Activated CD4-positive, alpha-beta T cell treated with anti-CD3 and anti-CD28 coated beads, Interleukin-2, Interleukin-6, amounts not matched to agents 100 ng/mL and 50 ng/mL, durations not matched to agents 16 hours and 8 hours (primary cell): ENCODE measurements at regions not wholly inside any gene's neighbourhood (a gene's known extent, or its start where the extent isn't known, plus 50 kb on each side); places are given as distances from the start of the nearest gene placed in this dataset.

Experiments
- DNase-seq: peaks from one replicate; pipeline ENCODE4 v3.0.0-alpha.2; 2020

GRCh38 chr10:131843881-131844284 is 56.9 kb upstream of the PPP2R2D start:
- DNase-seq, result no peak

GRCh38 chr10:131844529-131845084 is 56.2 kb upstream of the PPP2R2D start:
- no peak for DNase-seq

DNA sequence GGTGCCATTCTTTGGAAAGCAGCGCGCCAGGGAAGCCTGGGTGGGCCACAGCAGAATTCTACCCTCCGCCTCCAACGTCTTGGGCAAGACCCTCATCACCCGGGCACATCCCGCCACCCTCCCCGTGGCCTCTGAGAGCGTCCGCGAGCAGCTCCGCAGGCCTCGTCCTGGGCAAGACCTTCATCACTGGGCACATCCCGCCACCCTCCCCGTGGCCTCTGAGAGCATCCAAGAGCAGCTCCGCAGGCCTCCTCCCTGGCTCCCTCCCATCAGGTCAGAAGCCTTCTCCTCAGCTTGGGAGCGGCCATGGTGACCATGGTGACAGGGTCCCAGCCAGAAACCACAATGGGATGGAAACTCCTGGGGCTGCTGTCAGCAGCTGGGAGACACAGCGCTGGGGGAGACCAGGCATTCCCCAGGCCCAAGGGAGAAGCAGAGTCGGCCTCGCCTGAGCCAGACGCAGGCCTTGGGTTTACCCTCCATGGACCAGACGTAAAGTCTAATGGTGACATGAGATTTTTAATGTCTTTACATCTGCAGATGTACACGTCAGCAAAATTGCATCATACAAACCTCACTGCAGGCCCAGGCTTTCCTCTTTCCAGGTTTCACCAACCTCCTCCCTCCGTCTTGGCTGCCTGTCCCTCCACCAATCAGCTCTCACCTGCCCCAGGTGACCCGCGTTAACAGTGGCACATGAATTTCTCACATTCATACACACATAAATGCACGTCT is 55.1 kb upstream of the PPP2R2D start:
- no peak for DNase-seq

DNA sequence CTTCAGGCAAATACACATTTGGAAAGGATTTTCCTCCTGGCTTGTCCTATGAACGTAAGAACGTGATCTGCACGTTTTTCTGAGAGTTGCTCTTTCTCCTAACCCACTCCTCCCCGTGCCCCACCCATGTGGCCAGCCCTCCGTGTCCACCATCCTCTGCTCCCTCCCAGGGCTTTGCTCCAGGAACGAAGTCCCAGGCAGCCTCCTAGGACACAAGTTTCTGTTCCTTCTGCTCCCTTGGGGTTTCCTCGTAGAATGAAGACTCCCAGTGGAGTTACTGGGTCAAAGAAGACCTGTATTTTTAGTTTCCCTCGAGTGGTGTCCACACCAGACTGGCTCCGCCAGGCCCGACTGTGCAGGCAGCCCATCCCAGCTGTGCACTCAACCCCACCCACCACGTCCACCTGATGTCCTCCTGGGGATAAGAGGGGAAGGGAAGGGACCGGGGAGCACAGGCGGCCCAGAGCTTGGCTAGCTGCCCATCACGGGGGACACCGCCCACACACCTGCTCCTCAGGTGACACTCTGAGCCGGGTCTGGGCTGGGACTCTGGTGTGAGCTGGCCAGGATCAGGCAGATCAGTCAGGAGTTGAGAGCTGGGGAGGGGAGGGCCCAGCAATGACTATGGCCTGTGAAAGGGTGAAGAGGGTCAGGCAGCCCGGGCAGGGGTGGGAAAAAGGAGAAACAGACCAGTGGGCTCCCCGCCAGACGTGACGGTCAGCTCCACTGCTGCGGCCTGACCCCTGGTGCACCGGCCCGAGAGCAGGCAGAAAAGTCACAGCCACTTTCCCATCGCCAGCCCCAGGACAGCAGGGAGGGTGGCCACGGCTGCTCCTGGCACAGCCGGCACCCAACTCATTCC is 54.3 kb upstream of the PPP2R2D start:
- DNase-seq, result no peak

DNA sequence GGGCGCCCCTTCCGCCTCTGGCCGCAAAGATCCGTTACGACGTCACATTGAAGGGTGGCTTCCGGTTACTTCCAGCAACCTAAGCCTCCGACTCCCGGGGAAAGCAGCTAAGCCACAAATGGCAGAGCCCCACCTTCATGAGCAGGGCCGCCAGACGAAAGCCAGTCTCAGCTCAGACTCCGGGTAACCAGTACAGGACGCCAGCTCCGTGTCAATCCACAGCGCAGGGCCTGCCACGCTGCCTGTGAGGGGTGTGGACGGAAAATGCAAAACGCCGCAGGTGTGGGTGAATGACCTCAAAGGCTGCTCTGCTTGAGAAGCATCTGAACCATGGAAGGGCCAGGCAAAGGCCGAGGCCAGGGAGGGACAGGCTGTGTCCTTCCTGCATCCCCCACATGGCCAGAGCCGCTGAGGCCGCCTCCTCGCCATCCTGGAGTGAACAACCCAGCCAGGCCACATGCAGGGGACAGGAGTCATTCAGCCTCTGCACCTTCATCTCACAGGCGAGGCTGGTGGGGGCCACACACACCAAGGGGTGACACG is 53.5 kb upstream of the PPP2R2D start:
- no peak for DNase-seq

- no peak for DNase-seq
Measured at GRCh38 chr10:131848296-131848695, 52.5 kb upstream of the PPP2R2D start.

GRCh38 chr10:131848741-131849590 is 51.8 kb upstream of the PPP2R2D start:
- DNase-seq, result no peak

GRCh38 chr10:131849591-131850382 is 51.0 kb upstream of the PPP2R2D start:
- DNase-seq, result no peak

DNA sequence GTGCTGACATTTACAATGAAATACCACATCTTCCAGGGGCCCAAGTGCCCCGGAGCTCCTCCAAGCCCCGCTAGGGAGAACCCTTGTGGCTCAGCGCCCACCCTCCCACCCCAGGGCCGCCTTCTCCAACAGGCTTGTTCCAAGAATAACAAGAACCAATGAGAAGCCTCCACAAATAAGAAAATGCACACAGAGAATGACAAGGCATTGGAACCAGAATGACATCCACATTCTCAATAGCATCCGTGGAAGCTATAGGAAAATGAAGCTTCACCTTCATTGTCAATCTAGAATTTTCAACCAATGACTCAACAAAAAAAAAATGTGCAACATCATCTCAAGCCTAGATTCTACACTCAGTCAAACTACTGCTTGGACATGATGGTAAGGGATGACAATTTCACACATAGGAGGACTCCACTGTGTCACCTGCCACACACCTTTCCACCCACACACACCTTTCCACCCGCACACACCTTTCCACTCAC is 50.4 kb upstream of the PPP2R2D start:
- DNase-seq, result no peak
